ENCODE measurements at regions not wholly inside any gene's neighbourhood (a gene's known extent, or its start where the extent isn't known, plus 50 kb on each side); places are given as distances from the start of the nearest gene placed in this dataset. TPM values are rescaled to one million over a fixed set of nuclear protein-coding genes. Genes with fewer than 3 reads are reported as not detected.

- DNase-seq (ENCODE audit: low read depth): no peak
Measured at GRCh38 chr5:130272837-130273236, 368.6 kb downstream of the CHSY3 start.

- no peak for DNase-seq (ENCODE audit: low read depth)
Measured at GRCh38 chr5:130270786-130271185, 366.5 kb downstream of the CHSY3 start.

- DNase-seq (ENCODE audit: low read depth): no peak
Measured at GRCh38 chr5:130268489-130268888, 364.2 kb downstream of the CHSY3 start.

- no peak for DNase-seq (ENCODE audit: low read depth)
Measured at GRCh38 chr5:130267926-130268325, 363.7 kb downstream of the CHSY3 start.

GRCh38 chr5:130260481-130260880 lies 356.2 kb downstream of the CHSY3 start:
- DNase-seq (ENCODE audit: low read depth): no peak

GRCh38 chr5:130251931-130252330 lies 347.7 kb downstream of the CHSY3 start:
- DNase-seq (ENCODE audit: low read depth): no peak

GRCh38 chr5:130243641-130244040 lies 339.4 kb downstream of the CHSY3 start:
- DNase-seq (ENCODE audit: low read depth): no peak

GRCh38 chr5:130237721-130238120 lies 333.5 kb downstream of the CHSY3 start:
- DNase-seq (ENCODE audit: low read depth): no peak

Small RNA genes in the stretch of these regions (small RNA-seq; reads per million reads assigned to genes)
- gene AC113367.2: not detected
- not detected for gene RNU7-53P

Measured in HT1080 (cell line).